K562 (cell line): ENCODE measurements at regions not wholly inside any gene's neighbourhood (a gene's known extent, or its start where the extent isn't known, plus 50 kb on each side); places are given as distances from the start of the nearest gene placed in this dataset.

ENCODE experiments used
- CTCF ChIP-seq, 3 experiments: IDR thresholded peaks in 2 of 3; conservative IDR thresholded peaks in 1 of 3; 2 replicates each; pipeline ENCODE4 v1.5.1; 2011 to 2012; ENCODE audit warnings: low read length in 3 of 3, mild to moderate bottlenecking in 3 of 3, control low read depth in 2 of 3, improper control_type of control experiment in 1 of 3, inconsistent platforms in 1 of 3, low read depth in 1 of 3, mixed read lengths in 1 of 3, moderate library complexity in 1 of 3; ENCODE audit not compliant: insufficient read depth in 2 of 3
- E4F1 ChIP-seq: fragments of 250-450 bp; sonication (Bioruptor Pico); IDR thresholded peaks from 2 replicates; pipeline ENCODE4 v1.5.0; 2021; ENCODE audit warnings: mild to moderate bottlenecking, borderline replicate concordance
- ESRRB ChIP-seq: fragments of 250-450 bp; sonication (Bioruptor Pico); IDR thresholded peaks from 2 replicates; pipeline ENCODE4 v1.5.0; 2020; ENCODE audit warnings: mild to moderate bottlenecking, moderate library complexity, borderline replicate concordance
- EZH2 ChIP-seq: IDR thresholded peaks from 2 replicates; pipeline ENCODE4 v1.6.1; 2012; ENCODE audit warnings: low read depth, mild to moderate bottlenecking, inconsistent platforms, low read length, borderline replicate concordance
- GATA2 ChIP-seq: sonication (generic); formaldehyde crosslinking; IDR thresholded peaks from 2 replicates; pipeline ENCODE4 v1.4.0; 2020; ENCODE audit warnings: mild to moderate bottlenecking, missing genetic modification reagents
- NBN ChIP-seq: fragments of 450-650 bp; IDR thresholded peaks from 2 replicates; pipeline ENCODE4 v1.6.1; 2016; ENCODE audit warnings: low read depth, mild to moderate bottlenecking
- RCOR1 ChIP-seq, 2 experiments: IDR thresholded peaks; 2 replicates each; pipeline ENCODE4 v1.6.1; 2012; ENCODE audit warnings: low read depth in 2 of 2, low read length in 2 of 2, borderline replicate concordance in 1 of 2, improper control_type of control experiment in 1 of 2
- STAG1 ChIP-seq: sonication (generic); formaldehyde crosslinking; IDR thresholded peaks from 2 replicates; pipeline ENCODE4 v1.5.0; 2020; ENCODE audit warnings: missing genetic modification reagents, borderline replicate concordance
- THAP7 ChIP-seq: fragments of 250-450 bp; sonication (Bioruptor Pico); IDR thresholded peaks from 2 replicates; pipeline ENCODE4 v1.5.0; 2021
- ZZZ3 ChIP-seq: fragments of 450-650 bp; IDR thresholded peaks from 2 replicates; pipeline ENCODE4 v1.6.1; 2016; ENCODE audit warnings: antibody characterized with exemption, mild to moderate bottlenecking, moderate library complexity

- no peak for TF ChIP-seq GATA2 (CRISPR knock-in tag)
- TF ChIP-seq CTCF (IDR thresholded peaks at IDR 0.05 in 2 of 3, conservative IDR thresholded peaks at IDR 0.05 in 1 of 3; ENCODE audit: insufficient read depth in 2 of 3, low read depth in 1 of 3, low read length in 3 of 3), result no peak
- TF ChIP-seq THAP7 (CRISPR knock-in tag), result no peak
- TF ChIP-seq RCOR1 (IDR thresholded peaks at IDR 0.05; ENCODE audit: borderline replicate concordance in 1 of 2, low read depth in 2 of 2, low read length in 2 of 2), result no peak
- TF ChIP-seq E4F1 (CRISPR knock-in tag), result no peak
- TF ChIP-seq NBN, result no peak
- no peak for TF ChIP-seq ZZZ3
- no peak for TF ChIP-seq ESRRB (CRISPR knock-in tag)
- TF ChIP-seq EZH2, result no peak
- TF ChIP-seq STAG1 (CRISPR knock-in tag), result no peak
Measured at GRCh38 chr12:88805692-88806091, 225.4 kb upstream of the KITLG start.
